ENCODE measurements at regions not wholly inside any gene's neighbourhood (a gene's known extent, or its start where the extent isn't known, plus 50 kb on each side); places are given as distances from the start of the nearest gene placed in this dataset.

GRCh38 chr4:3652586-3652985, 113.6 kb upstream of the ADRA2C start:
- TF ChIP-seq IKZF1 (IDR thresholded peaks at IDR 0.05) (no peak), PTBP1 (IDR thresholded peaks at IDR 0.05; ENCODE audit: low read depth, low read length, poor library complexity, severe bottlenecking) (no peak), RAD21 (CRISPR knock-in tag; IDR thresholded peaks at IDR 0.05) (no peak), CTCF (CRISPR knock-in tag; IDR thresholded peaks at IDR 0.05) (no peak), IRX3 (CRISPR knock-in tag; IDR thresholded peaks at IDR 0.05; ENCODE audit: borderline replicate concordance, low read depth) (no peak), MAFG (CRISPR knock-in tag; IDR thresholded peaks at IDR 0.05) (no peak)
